GM12892 (cell line): ENCODE measurements at regions not wholly inside any gene's neighbourhood (a gene's known extent, or its start where the extent isn't known, plus 50 kb on each side); places are given as distances from the start of the nearest gene placed in this dataset.

ENCODE experiments used
- DNase-seq: peaks from one replicate; pipeline ENCODE4 v3.0.0; 2011; ENCODE audit not compliant: insufficient read length
- FAIRE-seq: peaks from 2 replicates; lab custom pipeline; 2011; peaks lifted over from hg19 to GRCh38; lab: Jason Lieb, UNC
- POLR2A ChIP-seq: IDR thresholded peaks from 2 replicates; pipeline ENCODE4 v1.6.1; 2011; ENCODE audit warnings: low read depth, low read length, control low read depth
- POLR2AphosphoS5 ChIP-seq: IDR thresholded peaks from 2 replicates; pipeline ENCODE4 v1.6.1; 2011; ENCODE audit warnings: low read depth, low read length, control low read depth
- TAF1 ChIP-seq: IDR thresholded peaks from 2 replicates; pipeline ENCODE4 v1.6.1; 2011; ENCODE audit warnings: low read depth, mild to moderate bottlenecking, control low read depth, low read length, borderline replicate concordance

DNA sequence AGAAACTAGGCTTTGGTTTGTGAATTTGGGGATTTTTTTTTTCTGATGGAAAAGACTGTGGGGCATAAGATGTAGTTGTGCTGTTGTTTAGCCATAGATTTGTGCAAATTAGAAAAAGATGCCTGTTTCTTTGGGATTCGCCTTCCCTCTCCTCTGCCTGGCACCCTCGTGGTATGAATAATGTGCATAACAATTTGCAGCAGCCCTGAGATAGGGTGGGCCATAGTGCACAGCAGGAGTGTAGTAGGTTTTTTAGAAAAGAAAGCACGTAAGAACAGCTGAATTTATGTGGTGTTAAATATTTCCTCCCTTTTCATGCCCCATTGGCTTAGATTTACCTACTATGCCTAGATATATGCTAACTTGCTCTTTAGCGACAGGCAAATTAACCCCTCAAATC lies 158.9 kb downstream of the PTGER3 start:
- FAIRE-seq, result no peak
- no peak for TF ChIP-seq TAF1
- TF ChIP-seq POLR2A, result no peak
- TF ChIP-seq POLR2AphosphoS5, result no peak

DNA sequence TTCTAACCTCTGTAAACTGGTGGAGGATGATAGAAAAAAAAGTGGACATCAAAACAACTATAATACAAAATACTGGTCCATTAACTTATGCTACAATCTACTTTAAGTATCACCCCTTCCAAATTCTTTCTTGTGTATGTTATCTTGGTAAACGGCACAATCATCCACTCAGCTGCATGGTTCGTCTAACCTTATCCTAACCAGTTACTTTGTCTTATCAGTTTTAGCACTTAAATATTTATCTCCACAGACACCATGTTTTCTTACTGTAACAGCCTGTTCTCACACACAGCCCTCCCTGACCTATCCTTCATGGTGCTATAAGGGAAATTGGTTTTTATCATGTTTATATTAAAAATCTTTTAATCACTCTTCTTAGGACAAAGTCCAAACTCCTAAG lies 157.2 kb downstream of the PTGER3 start:
- TF ChIP-seq POLR2A (no peak), POLR2AphosphoS5 (no peak), TAF1 (no peak)
- FAIRE-seq (no peak), DNase-seq (no peak)

More for the DNA sequence above, 158.9 kb downstream of the PTGER3 start:
- no peak for DNase-seq

DNA sequence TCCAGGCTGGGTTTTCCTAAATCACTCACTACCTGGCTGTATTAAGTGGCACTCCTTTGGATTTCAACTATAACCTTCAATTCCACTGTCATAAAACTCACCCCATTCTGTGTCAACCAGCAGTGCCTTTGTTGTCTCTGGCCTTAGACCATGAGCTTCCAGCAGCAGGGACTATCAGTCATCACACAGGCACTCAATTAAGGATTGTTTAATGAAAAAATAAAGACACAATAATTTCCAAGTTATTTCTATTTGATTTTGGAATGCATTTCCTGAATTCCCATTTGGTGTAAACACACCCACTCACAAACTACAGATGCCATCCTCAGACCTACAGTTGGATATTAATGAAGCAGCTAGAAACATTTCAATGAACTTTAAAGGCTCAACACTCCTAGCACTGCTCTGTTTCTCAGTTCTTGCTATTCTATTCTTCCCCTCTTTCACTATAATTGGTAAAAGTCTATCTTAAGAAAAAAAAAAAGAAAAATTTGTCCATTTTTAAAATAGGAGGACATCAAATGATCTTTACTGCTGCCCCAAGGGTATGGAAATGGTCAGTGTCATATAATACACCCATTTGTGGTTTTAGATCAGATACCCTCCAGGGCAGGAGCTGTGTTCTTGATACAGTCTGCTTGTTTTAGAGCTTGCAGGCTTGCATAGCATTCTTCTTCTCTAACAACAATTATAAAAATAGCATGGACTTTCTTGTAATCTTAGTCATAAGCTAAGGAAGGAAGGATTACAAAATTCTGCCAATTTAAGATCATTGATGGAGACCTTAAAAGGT lies 156.4 kb downstream of the PTGER3 start:
- DNase-seq, result no peak
- no peak for FAIRE-seq
- TF ChIP-seq POLR2AphosphoS5 (no peak), POLR2A (no peak), TAF1 (no peak)

DNA sequence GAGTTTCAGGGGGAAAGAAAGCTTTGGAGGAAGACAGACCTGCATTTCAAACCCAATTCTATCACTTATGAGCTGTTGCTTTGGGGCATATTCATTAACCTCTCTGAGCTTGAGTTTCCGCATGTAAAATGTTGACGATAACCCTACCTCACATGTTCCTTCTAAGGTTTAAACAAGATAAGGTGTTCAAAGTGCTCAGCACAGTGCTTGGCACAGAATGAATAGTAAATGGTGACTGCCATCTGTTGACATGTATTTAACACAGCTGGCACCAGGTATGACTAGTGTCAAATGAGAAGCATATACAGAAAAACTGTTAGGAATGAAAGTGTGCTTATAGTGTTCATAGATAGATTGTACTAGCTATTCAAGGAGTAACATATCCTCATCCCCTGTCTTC lies 155.5 kb downstream of the PTGER3 start:
- FAIRE-seq (no peak), DNase-seq (no peak)
- TF ChIP-seq POLR2AphosphoS5 (no peak), TAF1 (no peak), POLR2A (no peak)

DNA sequence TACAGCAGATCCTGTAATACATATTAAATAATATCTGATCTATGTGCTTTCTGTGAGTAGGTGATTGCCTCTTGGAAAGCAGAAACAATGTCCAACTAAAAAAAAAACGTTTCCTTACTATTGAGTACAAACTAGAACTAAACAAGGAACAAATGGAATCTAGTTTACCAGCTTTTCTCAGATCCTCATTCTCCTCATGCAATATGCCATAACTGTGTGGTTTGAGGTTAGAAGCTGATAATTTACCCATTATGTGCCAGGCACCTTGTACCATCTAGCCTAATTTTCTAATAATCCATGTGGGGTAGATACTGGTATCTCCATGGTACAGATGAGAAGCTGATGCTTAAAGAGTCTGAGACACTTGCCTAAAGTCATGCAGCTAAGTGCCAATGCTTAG lies 154.7 kb downstream of the PTGER3 start:
- DNase-seq (no peak), FAIRE-seq (no peak)
- TF ChIP-seq POLR2A (no peak), TAF1 (no peak), POLR2AphosphoS5 (no peak)

DNA sequence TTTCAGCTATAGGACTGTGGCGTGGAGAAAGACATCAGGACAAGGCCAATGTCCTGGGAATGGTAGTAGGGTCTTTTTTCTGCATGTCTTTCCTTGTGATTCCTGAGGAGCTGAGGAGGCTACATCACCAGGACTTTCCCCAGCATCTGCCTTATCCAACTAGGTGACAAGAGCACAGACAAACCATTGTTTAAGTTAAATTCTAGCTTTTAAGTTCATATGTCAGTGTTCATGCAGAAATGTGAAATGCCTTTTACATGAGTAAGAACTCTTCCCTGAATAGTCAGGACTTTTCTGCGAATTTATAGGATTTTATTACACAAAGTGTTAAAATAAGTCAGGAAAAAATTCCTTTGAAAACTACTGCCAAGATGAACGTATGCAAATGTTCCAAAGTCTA lies 154.2 kb downstream of the PTGER3 start:
- TF ChIP-seq TAF1, result no peak
- TF ChIP-seq POLR2A, result no peak
- no peak for TF ChIP-seq POLR2AphosphoS5
- FAIRE-seq (no peak), DNase-seq (no peak)

DNA sequence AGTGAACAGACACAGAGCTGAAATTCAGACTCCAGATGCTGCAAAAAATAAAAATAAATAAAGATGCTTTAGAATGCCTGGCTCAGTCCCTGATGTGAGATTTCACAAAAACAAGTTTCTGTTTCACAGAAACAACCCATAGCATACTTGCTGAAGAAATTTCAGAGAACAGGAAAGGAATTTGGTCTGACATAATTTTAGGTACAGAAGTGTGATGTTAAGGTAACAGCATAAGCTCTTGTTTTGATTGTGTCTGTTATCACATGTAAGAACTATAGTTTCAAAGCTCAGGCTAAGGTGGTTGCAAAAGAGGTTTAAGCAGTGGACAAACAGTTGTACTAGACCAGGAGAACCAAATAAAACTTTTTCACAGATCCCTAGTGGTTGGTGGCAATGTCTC lies 152.1 kb downstream of the PTGER3 start:
- DNase-seq (no peak), FAIRE-seq (no peak)
- TF ChIP-seq TAF1 (no peak), POLR2AphosphoS5 (no peak), POLR2A (no peak)

DNA sequence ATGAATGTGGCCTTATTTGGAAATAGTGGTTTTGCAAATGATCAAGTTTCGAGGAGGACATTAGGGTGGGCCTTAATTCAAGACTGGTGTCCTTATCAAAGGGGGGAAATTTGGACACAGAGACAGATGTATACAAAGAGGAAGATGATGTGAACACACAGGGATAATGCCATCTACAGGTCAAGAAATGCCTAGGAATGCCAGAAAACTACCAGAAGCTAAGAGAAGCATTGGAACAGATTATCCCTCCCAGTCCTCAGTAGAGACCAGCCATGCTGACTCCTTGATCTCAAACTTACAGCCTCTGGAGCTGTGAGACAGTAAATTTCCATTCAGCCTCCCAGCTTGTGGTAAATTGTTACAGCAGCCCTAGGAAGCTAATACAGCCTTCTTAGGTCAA lies 151.4 kb downstream of the PTGER3 start:
- DNase-seq, result no peak
- TF ChIP-seq POLR2AphosphoS5, result no peak
- TF ChIP-seq TAF1, result no peak
- TF ChIP-seq POLR2A, result no peak
- FAIRE-seq, result no peak

DNA sequence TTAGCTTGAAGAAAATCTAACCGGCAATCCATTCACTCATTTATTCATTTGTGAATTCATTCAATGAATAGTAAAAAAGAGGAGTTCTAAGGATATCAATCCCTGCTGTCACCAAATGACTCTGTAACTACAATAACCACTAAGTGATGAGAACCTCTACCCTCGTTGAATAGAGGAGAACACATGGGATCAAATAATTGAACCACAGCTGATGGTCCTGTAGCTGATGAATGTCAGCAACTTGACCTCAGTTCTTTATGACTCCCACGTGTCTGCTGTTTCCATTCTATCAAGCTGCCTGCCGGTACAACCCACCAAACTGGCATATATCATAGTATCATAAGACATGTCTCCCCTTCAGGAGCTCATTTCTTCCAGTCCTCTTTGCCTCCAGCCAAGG lies 150.3 kb downstream of the PTGER3 start:
- FAIRE-seq (no peak), DNase-seq (no peak)
- no peak for TF ChIP-seq POLR2A
- no peak for TF ChIP-seq TAF1

DNA sequence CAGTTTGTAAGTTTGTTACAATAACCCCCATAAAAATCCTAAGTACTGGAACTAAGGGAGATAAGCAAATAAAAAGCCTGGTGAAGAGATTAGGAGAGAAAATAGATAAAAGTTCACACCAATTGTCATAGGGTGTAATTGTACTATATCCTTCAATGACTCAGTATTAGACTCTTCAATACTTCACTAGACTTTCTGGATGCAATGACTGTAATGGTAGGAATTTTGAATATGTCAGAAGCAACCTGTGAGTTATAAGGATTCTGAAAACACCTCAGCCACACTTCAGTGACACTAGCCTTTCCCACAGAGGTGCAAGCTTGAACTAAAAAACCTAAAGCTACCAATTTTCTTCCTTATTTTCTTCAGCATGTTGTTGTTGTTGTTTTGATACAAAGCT lies 147.9 kb downstream of the PTGER3 start:
- DNase-seq (no peak), FAIRE-seq (no peak)
- TF ChIP-seq TAF1 (no peak), POLR2A (no peak), POLR2AphosphoS5 (no peak)

DNA sequence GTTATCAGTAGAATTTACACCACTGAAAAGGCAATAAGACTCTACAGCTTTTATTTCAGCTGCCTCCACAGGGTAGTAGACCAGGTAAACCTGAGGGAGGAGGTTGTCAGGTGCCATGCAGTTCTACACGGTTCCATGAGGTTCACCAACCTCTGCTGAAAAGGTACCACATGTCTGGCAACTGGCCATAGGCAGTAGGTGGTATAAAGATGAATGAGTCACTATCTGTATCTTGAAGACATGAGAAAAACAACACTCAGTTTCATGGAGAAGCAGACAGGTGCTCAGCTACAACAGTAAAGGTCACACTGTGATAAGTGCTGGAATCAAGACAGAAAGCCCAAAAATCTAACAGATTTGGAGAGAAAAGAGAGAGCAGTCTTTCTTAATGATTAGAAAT lies 145.4 kb downstream of the PTGER3 start:
- TF ChIP-seq POLR2AphosphoS5 (no peak), TAF1 (no peak), POLR2A (no peak)
- no peak for DNase-seq
- no peak for FAIRE-seq

DNA sequence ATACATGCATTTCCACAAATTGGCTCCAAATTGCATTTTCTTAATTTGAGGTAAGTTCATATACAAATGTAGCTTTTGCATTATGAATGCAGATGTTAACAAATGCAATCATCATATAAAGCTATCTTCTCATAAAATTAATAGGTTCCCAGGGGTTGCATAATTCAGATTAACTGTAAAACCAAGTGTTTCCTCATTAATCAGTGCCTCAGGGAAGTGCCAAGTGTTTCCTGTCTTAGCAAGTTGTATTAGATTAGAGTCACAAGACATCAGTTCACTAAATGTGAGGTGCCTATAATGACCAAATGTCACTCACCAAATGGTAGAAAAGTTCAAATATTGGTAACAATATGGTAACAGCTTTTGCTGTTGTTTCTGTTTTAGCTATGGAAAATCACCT lies 140.8 kb downstream of the PTGER3 start:
- no peak for DNase-seq
- no peak for FAIRE-seq
- TF ChIP-seq POLR2A (no peak), POLR2AphosphoS5 (no peak), TAF1 (no peak)
